Breast epithelium (tissue), 3 donors: ENCODE measurements at regions not wholly inside any gene's neighbourhood (a gene's known extent, or its start where the extent isn't known, plus 50 kb on each side); places are given as distances from the start of the nearest gene placed in this dataset.

Experiments used
- POLR2A ChIP-seq: fragments of 450-650 bp; IDR thresholded peaks from one replicate; pipeline ENCODE4 v1.6.1; 2016; ENCODE audit warnings: antibody characterized with exemption, mild to moderate bottlenecking, moderate library complexity
- POLR2AphosphoS5 ChIP-seq, 3 donors: sonication (generic); formaldehyde crosslinking; IDR thresholded peaks; one replicate each; pipeline ENCODE4 v1.6.1; 2017; ENCODE audit warnings: antibody characterized with exemption in 3 of 3
- TF ChIP-seq, protein P1 (sequence below), 3 donors: fragments of 450-650 bp; IDR thresholded peaks; one replicate each; pipeline ENCODE4 v1.5.1; 2016 to 2017; ENCODE audit warnings: antibody characterized with exemption in 3 of 3, mild to moderate bottlenecking in 3 of 3, moderate library complexity in 3 of 3

DNA sequence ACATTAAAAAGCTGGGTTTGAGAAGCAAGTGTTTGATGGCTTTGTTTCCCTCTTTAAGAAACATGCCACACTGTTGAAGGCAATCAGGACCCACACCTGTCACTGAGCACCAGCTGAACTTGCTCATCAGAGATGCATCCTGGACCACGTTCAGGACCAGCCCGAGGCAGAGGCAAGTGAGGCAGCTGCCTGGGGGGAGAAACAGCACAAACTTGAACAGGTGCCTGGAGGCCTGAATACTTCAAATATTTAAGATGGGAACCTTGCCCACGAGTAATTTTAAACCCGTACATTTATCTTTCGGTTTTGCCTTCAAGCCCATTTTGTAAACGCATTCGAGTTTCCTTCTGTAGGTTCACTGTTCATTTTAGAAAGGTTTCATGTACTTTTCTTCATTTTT lies 421.3 kb downstream of the NYAP2 start:
- TF ChIP-seq, protein P1, sequence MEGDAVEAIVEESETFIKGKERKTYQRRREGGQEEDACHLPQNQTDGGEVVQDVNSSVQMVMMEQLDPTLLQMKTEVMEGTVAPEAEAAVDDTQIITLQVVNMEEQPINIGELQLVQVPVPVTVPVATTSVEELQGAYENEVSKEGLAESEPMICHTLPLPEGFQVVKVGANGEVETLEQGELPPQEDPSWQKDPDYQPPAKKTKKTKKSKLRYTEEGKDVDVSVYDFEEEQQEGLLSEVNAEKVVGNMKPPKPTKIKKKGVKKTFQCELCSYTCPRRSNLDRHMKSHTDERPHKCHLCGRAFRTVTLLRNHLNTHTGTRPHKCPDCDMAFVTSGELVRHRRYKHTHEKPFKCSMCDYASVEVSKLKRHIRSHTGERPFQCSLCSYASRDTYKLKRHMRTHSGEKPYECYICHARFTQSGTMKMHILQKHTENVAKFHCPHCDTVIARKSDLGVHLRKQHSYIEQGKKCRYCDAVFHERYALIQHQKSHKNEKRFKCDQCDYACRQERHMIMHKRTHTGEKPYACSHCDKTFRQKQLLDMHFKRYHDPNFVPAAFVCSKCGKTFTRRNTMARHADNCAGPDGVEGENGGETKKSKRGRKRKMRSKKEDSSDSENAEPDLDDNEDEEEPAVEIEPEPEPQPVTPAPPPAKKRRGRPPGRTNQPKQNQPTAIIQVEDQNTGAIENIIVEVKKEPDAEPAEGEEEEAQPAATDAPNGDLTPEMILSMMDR (IDR thresholded peaks at IDR 0.05): no peak
- TF ChIP-seq POLR2A: no peak
- no peak for TF ChIP-seq POLR2AphosphoS5 (IDR thresholded peaks at IDR 0.05)
